Kidney epithelial cell (primary cell): ENCODE measurements at regions not wholly inside any gene's neighbourhood (a gene's known extent, or its start where the extent isn't known, plus 50 kb on each side); places are given as distances from the start of the nearest gene placed in this dataset.

Source experiments
- DNase-seq: peaks from one replicate; pipeline ENCODE4 v3.0.0-alpha.2; 2010; ENCODE audit warnings: low read depth
- H3K27me3 ChIP-seq: 2 replicates; pipeline ENCODE4 v1.6.0; 2011; ENCODE audit warnings: low read length; ENCODE audit not compliant: control insufficient read depth, insufficient read depth
- H3K36me3 ChIP-seq: 2 replicates; pipeline ENCODE4 v1.5.1; 2011; ENCODE audit warnings: low read length; ENCODE audit not compliant: control insufficient read depth, insufficient read depth
- H3K4me3 ChIP-seq: 2 replicates; pipeline ENCODE4 v1.5.1; 2011; ENCODE audit warnings: low read depth, mild to moderate bottlenecking, control low read depth, low read length
- CTCF ChIP-seq: IDR thresholded peaks from 2 replicates; pipeline ENCODE4 v1.5.1; 2011; ENCODE audit warnings: mild to moderate bottlenecking, moderate library complexity, low read length, control low read depth, inconsistent platforms; ENCODE audit not compliant: insufficient read depth, poor library complexity, severe bottlenecking

DNA sequence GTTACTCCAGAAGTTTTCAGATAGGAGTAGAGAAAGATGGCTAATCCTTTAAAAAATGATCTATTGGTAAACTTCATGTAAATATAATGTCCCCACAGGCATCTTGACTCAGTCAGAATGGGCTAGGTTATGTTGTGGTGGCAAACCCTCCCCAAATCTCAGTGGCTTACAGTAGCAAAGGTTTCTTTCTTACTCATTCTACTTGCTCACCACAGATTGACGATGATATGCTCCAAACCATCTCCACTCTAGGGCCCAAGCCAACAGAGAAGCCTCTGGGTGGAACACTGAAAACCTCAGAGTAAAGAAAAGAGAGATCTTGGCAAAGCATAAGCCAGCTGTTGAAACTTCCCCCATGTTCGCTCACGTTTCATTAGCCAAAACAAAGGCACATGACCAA, 146.4 kb downstream of the EMP1 start:
- H3K27me3 ChIP-seq: no peaks in the 10 kb centered on the region
- no peak for DNase-seq
- H3K4me3 ChIP-seq: no peak overlapping the region
- H3K36me3 ChIP-seq: no peaks in the 10 kb centered on the region
- TF ChIP-seq CTCF: no peak

DNA sequence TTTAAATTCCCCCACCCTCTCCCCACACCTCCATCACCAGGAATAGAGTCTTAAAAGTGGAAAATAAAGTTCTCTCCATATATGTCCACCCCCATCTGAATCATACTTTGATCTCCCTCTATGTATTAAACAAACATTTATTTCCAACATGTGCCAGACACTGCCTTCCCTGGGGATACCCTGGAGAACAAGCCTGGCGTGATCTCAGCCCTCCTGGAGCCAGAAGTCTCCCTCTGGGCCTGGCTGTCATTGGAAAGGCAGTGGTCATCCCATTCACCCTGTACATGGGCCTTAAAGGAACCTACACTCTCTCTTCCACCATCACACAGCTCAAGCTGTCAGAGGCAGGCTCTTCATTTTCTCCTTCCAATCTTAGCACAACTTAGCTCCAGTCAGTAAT, 143.6 kb downstream of the EMP1 start:
- Histone ChIP-seq H3K27me3 (no peaks in the 10 kb centered on the region), H3K36me3 (no peaks in the 10 kb centered on the region), H3K4me3 (no peak overlapping the region)
- no peak for TF ChIP-seq CTCF
- DNase-seq: no peak

DNA sequence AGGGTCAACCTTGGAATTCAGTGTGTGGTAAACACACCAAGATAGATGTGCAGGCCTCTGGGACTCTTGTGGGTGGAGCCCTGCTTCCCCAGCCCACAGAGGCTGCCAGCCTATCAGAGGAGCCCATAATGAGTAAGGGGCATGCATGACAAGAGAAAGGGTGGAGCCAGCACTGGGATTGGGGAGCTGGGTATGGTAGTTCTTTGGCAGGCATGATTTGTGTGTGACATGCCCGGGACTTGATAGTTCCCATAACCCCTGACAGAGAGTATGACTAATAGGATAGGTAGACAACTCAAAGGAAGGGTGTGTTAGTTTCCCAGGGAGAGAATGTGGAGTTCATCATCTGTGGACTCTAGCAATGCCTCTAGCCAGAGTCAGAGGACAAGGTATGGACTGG, 143.0 kb downstream of the EMP1 start:
- peak; percentile 83 for DNase-seq
- no peak overlapping the region for H3K4me3 ChIP-seq
- no peak for TF ChIP-seq CTCF

DNA sequence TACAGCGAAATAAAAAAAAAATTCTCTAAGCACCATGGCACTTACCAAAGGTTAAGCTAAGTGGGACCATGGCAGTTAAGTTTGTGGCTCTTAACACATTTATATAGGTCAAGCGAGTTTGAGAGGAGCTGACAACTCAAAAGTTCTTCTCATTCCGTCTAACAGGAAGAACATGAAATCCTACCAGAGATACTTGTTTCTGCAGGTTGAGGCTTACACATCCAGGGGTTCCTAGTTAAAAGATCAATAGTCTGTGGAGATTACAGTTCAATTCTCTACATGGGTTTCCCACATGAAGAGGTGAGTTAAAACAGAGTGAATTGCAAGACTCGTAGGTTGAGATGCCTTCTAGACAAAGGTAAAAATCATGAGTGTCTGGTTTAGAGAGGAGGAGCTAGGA, 142.6 kb downstream of the EMP1 start:
- H3K4me3 ChIP-seq: no peak overlapping the region
- no peaks in the 10 kb centered on the region for H3K36me3 ChIP-seq
- no peak for DNase-seq
- H3K27me3 ChIP-seq: no peaks in the 10 kb centered on the region
- TF ChIP-seq CTCF: no peak

More for the DNA sequence above, 143.0 kb downstream of the EMP1 start:
- no peaks in the 10 kb centered on the region for H3K36me3 ChIP-seq
- no peaks in the 10 kb centered on the region for H3K27me3 ChIP-seq

GRCh38 chr12:13337791-13338190, 141.3 kb downstream of the EMP1 start:
- H3K4me3 ChIP-seq: no peak overlapping the region
- TF ChIP-seq CTCF: no peak
- no peaks in the 10 kb centered on the region for H3K36me3 ChIP-seq
- no peaks in the 10 kb centered on the region for H3K27me3 ChIP-seq
- DNase-seq: no peak

GRCh38 chr12:13336216-13336615, 139.7 kb downstream of the EMP1 start:
- Histone ChIP-seq H3K27me3 (no peaks in the 10 kb centered on the region), H3K36me3 (no peaks in the 10 kb centered on the region), H3K4me3 (no peak overlapping the region)
- TF ChIP-seq CTCF: no peak
- DNase-seq: no peak
